ENCODE measurements at regions not wholly inside any gene's neighbourhood (a gene's known extent, or its start where the extent isn't known, plus 50 kb on each side); places are given as distances from the start of the nearest gene placed in this dataset.

DNA sequence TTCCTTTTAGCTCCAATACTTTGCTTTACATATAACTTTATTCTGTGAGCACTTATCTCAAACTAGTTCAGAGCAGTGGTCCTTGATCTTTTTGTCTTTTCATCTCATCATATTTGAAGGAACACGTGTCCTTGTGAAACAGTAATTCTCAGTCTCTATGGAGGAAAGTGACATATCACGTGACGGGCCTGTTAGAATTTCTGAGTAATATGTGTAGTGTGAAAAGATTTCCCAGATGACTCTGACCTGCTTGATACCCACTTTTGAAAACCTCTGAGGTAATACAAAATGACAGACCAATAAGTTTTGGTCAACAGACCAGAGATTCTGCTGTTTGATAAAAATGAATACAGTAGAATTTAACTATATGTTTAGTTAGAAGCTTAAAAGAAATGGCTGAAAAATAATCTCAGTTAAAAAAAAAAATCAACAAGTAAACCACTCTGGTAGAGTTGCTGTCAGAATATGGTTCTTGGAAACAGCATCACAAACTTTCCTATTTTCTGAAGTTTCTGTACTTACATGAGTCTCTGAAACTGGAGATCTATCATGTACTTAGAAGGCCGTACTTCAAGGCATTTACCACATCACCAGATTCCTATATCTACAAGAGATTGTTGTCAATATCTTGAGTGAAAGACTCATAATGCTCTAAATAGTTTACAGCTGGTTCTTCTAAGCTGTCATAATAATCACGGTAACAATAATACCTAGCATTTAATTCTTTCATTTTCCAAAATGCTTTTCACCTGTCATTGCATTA is 590.2 kb upstream of the TBL1XR1 start:
- Histone ChIP-seq H3K4me1 (ENCODE audit: control insufficient read depth in 4 of 4, insufficient read depth in 4 of 4, low read length in 3 of 4) (no peaks in the 10 kb centered on the region), H3K27me3 (ENCODE audit: control insufficient read depth in 4 of 4, insufficient read depth in 4 of 4, low read length in 3 of 4) (no peaks in the 10 kb centered on the region), H3K27ac (ENCODE audit: low read depth in 1 of 2, low read length in 2 of 2) (no peak overlapping the region), H3K9me3 (ENCODE audit: control insufficient read depth in 4 of 4, low read length in 3 of 4) (no peaks in the 10 kb centered on the region), H3K9ac (ENCODE audit: low read depth in 1 of 2, low read length in 2 of 2) (no peak overlapping the region), H3K36me3 (ENCODE audit: control insufficient read depth in 4 of 4, insufficient read depth in 3 of 4, low read depth in 1 of 4, low read length in 3 of 4) (no peaks in the 10 kb centered on the region), H3K4me3 (ENCODE audit: low read depth in 1 of 3, low read length in 3 of 3) (no peak overlapping the region)
- 83% methylated on average over 5 of the region's 5 CpGs for WGBS
- no peak for DNase-seq (ENCODE audit: low spot score)
- no peak for TF ChIP-seq HNF4A (conservative IDR thresholded peaks at IDR 0.05)
- no peak for TF ChIP-seq ATF3 (IDR thresholded peaks at IDR 0.05)
- no peak for TF ChIP-seq FOXA2 (IDR thresholded peaks at IDR 0.05)
- TF ChIP-seq SP1 (IDR thresholded peaks at IDR 0.05), result no peak
- TF ChIP-seq RAD21 (IDR thresholded peaks at IDR 0.05), result no peak
- no peak for TF ChIP-seq GABPA (IDR thresholded peaks at IDR 0.05 in 1 of 2, conservative IDR thresholded peaks at IDR 0.05 in 1 of 2)
- TF ChIP-seq, protein P1, sequence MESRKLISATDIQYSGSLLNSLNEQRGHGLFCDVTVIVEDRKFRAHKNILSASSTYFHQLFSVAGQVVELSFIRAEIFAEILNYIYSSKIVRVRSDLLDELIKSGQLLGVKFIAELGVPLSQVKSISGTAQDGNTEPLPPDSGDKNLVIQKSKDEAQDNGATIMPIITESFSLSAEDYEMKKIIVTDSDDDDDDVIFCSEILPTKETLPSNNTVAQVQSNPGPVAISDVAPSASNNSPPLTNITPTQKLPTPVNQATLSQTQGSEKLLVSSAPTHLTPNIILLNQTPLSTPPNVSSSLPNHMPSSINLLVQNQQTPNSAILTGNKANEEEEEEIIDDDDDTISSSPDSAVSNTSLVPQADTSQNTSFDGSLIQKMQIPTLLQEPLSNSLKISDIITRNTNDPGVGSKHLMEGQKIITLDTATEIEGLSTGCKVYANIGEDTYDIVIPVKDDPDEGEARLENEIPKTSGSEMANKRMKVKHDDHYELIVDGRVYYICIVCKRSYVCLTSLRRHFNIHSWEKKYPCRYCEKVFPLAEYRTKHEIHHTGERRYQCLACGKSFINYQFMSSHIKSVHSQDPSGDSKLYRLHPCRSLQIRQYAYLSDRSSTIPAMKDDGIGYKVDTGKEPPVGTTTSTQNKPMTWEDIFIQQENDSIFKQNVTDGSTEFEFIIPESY (IDR thresholded peaks at IDR 0.05), result no peak
- TF ChIP-seq EGR1 (IDR thresholded peaks at IDR 0.05; ENCODE audit: low read depth in 2 of 2), result no peak
- TF ChIP-seq YY1 (IDR thresholded peaks at IDR 0.05), result no peak
- TF ChIP-seq HNF4G (IDR thresholded peaks at IDR 0.05), result no peak
- TF ChIP-seq, protein P2, sequence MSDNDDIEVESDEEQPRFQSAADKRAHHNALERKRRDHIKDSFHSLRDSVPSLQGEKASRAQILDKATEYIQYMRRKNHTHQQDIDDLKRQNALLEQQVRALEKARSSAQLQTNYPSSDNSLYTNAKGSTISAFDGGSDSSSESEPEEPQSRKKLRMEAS (IDR thresholded peaks at IDR 0.05), result no peak

- Histone ChIP-seq H3K4me3 (ENCODE audit: low read depth in 1 of 3, low read length in 3 of 3) (no peak overlapping the region), H3K27me3 (ENCODE audit: control insufficient read depth in 4 of 4, insufficient read depth in 4 of 4, low read length in 3 of 4) (no peaks in the 10 kb centered on the region), H3K4me1 (ENCODE audit: control insufficient read depth in 4 of 4, insufficient read depth in 4 of 4, low read length in 3 of 4) (no peaks in the 10 kb centered on the region), H3K36me3 (ENCODE audit: control insufficient read depth in 4 of 4, insufficient read depth in 3 of 4, low read depth in 1 of 4, low read length in 3 of 4) (no peaks in the 10 kb centered on the region), H3K27ac (ENCODE audit: low read depth in 1 of 2, low read length in 2 of 2) (no peak overlapping the region), H3K9ac (ENCODE audit: low read depth in 1 of 2, low read length in 2 of 2) (no peak overlapping the region), H3K9me3 (ENCODE audit: control insufficient read depth in 4 of 4, low read length in 3 of 4) (no peaks in the 10 kb centered on the region)
- DNase-seq (ENCODE audit: low spot score), result no peak
- WGBS, result 93% methylated on average over 2 of the region's 2 CpGs
- TF ChIP-seq RAD21 (IDR thresholded peaks at IDR 0.05) (no peak), TAF1 (conservative IDR thresholded peaks at IDR 0.05) (no peak), GABPA (IDR thresholded peaks at IDR 0.05 in 1 of 2, conservative IDR thresholded peaks at IDR 0.05 in 1 of 2) (no peak), FOXA2 (IDR thresholded peaks at IDR 0.05) (no peak), RXRA (IDR thresholded peaks at IDR 0.05) (no peak), YY1 (IDR thresholded peaks at IDR 0.05) (no peak), HNF4A (conservative IDR thresholded peaks at IDR 0.05) (no peak), JUND (IDR thresholded peaks at IDR 0.05) (no peak)
- TF ChIP-seq, protein P3, sequence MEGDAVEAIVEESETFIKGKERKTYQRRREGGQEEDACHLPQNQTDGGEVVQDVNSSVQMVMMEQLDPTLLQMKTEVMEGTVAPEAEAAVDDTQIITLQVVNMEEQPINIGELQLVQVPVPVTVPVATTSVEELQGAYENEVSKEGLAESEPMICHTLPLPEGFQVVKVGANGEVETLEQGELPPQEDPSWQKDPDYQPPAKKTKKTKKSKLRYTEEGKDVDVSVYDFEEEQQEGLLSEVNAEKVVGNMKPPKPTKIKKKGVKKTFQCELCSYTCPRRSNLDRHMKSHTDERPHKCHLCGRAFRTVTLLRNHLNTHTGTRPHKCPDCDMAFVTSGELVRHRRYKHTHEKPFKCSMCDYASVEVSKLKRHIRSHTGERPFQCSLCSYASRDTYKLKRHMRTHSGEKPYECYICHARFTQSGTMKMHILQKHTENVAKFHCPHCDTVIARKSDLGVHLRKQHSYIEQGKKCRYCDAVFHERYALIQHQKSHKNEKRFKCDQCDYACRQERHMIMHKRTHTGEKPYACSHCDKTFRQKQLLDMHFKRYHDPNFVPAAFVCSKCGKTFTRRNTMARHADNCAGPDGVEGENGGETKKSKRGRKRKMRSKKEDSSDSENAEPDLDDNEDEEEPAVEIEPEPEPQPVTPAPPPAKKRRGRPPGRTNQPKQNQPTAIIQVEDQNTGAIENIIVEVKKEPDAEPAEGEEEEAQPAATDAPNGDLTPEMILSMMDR (IDR thresholded peaks at IDR 0.05; ENCODE audit: low read depth, low read length, missing input control), result no peak
- TF ChIP-seq, protein P1 (IDR thresholded peaks at IDR 0.05), result no peak
- TF ChIP-seq, protein P4, sequence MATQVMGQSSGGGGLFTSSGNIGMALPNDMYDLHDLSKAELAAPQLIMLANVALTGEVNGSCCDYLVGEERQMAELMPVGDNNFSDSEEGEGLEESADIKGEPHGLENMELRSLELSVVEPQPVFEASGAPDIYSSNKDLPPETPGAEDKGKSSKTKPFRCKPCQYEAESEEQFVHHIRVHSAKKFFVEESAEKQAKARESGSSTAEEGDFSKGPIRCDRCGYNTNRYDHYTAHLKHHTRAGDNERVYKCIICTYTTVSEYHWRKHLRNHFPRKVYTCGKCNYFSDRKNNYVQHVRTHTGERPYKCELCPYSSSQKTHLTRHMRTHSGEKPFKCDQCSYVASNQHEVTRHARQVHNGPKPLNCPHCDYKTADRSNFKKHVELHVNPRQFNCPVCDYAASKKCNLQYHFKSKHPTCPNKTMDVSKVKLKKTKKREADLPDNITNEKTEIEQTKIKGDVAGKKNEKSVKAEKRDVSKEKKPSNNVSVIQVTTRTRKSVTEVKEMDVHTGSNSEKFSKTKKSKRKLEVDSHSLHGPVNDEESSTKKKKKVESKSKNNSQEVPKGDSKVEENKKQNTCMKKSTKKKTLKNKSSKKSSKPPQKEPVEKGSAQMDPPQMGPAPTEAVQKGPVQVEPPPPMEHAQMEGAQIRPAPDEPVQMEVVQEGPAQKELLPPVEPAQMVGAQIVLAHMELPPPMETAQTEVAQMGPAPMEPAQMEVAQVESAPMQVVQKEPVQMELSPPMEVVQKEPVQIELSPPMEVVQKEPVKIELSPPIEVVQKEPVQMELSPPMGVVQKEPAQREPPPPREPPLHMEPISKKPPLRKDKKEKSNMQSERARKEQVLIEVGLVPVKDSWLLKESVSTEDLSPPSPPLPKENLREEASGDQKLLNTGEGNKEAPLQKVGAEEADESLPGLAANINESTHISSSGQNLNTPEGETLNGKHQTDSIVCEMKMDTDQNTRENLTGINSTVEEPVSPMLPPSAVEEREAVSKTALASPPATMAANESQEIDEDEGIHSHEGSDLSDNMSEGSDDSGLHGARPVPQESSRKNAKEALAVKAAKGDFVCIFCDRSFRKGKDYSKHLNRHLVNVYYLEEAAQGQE (IDR thresholded peaks at IDR 0.05), result no peak
Observed at GRCh38 chr3:177789500-177789899, 592.2 kb upstream of the TBL1XR1 start.
